ENCODE measurements at regions not wholly inside any gene's neighbourhood (a gene's known extent, or its start where the extent isn't known, plus 50 kb on each side); places are given as distances from the start of the nearest gene placed in this dataset.
"Not testable (repeated sequence)": the region's sequence is repeated elsewhere in the genome, so short reads cannot be mapped to it uniquely, and the experiment has no call there.

DNA sequence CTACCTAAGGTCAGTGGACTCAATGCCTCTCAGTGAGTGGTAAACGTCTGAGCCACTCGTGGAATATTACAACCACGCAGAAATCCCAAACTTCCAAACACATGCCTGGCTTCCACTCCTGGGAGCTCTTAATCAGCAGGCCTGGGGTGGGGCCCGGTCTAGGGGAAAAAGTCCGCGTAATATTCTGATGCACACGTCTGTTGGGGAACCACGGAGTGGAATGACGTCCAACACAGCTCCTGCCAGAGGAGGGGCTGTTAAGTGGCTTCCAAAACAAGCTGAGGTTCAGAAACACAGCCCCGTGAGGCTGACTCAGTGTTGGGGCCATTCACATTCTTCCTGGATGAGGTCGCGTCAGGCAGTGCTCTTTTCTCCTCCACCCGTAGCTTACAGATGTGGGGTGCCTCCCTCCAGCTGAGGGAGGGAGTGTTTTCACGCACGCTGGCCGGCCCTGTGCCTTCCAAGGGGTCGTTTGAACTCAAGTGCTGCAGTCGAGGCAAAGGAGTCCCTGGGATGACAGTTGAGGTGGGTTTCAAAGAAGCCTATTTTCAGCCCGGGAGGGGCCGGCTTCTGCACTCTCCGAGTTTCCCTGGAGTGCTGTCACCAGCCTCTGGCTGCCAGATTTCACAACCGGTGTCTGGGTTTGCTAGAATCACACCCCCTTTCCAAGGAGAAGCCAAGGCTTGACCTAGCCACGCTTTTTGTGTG lies 73.1 kb downstream of the ACKR3 start:
- Histone ChIP-seq H3K9me3 (no peaks in the 10 kb centered on the region), H3K4me1 (ENCODE audit: low read depth) (no peaks in the 10 kb centered on the region), H3K4me3 (no peak overlapping the region), H3K36me3 (ENCODE audit: low read depth) (no peaks in the 10 kb centered on the region)
- TF ChIP-seq, protein P1, sequence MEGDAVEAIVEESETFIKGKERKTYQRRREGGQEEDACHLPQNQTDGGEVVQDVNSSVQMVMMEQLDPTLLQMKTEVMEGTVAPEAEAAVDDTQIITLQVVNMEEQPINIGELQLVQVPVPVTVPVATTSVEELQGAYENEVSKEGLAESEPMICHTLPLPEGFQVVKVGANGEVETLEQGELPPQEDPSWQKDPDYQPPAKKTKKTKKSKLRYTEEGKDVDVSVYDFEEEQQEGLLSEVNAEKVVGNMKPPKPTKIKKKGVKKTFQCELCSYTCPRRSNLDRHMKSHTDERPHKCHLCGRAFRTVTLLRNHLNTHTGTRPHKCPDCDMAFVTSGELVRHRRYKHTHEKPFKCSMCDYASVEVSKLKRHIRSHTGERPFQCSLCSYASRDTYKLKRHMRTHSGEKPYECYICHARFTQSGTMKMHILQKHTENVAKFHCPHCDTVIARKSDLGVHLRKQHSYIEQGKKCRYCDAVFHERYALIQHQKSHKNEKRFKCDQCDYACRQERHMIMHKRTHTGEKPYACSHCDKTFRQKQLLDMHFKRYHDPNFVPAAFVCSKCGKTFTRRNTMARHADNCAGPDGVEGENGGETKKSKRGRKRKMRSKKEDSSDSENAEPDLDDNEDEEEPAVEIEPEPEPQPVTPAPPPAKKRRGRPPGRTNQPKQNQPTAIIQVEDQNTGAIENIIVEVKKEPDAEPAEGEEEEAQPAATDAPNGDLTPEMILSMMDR (IDR thresholded peaks at IDR 0.05), result no peak
- intact Hi-C loops (cut with DNase I, micrococcal nuclease), result no loop called here
- ATAC-seq (peak; percentile 76), DNase-seq (peak; percentile 61 to 74 (median 64))

DNA sequence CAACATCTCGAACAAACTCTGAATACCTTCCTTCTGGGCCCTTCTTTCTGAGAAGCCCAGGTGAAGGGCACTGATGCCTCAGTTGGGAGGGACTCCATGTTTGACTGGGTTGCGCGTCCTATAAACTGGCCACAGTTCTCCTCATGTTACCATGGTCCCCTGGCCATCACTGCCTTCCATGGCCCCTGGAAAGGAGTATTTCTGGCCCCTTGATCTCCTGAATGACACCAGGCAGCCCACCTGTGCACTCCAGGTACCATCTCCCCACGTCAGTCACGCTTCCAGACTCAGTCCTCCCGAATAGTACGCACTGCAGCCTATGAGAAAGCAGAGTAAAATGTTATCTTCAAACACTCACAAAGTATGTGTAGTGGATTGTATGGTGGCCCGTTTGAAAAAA lies 73.9 kb downstream of the ACKR3 start:
- Histone ChIP-seq H3K36me3 (ENCODE audit: low read depth) (no peaks in the 10 kb centered on the region), H3K4me3 (no peak overlapping the region), H3K4me1 (ENCODE audit: low read depth) (no peaks in the 10 kb centered on the region), H3K9me3 (no peaks in the 10 kb centered on the region)
- DNase-seq, result no peak
- TF ChIP-seq, protein P1 (IDR thresholded peaks at IDR 0.05), result no peak
- ATAC-seq, result no peak
- intact Hi-C loops (cut with DNase I, micrococcal nuclease), result no loop called here

DNA sequence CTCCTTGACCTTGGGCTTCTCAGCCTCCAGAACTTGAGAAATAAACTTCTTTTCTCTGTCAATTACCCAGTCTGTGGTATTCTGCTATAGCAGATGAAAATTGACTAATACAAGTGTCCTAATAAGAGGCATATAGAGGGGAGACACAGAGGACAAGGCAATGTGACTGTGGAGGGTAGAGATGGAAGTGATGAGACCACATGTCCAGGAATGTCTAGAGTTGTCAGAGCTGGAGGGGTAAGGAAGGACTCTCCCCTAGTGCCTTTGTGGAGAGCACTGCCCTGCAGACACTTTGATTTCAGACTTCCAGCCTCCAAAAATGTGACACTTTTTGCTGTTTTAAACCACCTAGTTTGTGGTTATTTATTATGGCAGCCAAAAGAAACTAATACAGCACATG lies 74.4 kb downstream of the ACKR3 start:
- intact Hi-C loops (cut with DNase I, micrococcal nuclease), result no loop called here

DNA sequence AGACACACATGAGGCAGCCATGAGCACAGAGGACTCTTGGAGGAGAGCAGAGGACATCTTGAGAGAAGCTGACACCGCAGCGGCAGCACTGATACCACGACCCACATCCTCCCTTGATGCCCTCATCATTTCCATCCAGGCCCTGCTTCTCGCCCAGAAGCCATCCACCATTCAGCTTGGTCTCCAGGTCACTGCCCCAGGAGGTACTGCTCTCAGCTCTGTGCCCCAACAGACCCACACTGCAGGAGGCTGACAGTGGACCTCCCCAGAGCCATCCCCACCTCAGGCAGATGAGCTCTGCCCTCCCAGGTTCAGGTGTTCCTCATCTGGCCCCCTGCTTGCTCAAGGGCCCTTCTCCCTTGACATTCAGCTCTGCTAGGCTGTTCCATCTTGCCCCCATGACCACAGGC lies 74.9 kb downstream of the ACKR3 start:
- DNase-seq (no peak), ATAC-seq (no peak)
- Histone ChIP-seq H3K9me3 (no peaks in the 10 kb centered on the region), H3K36me3 (ENCODE audit: low read depth) (no peaks in the 10 kb centered on the region), H3K4me1 (ENCODE audit: low read depth) (no peaks in the 10 kb centered on the region), H3K4me3 (no peak overlapping the region)
- intact Hi-C loops (cut with DNase I, micrococcal nuclease), result no loop called here
- TF ChIP-seq, protein P1 (IDR thresholded peaks at IDR 0.05), result no peak

More for the DNA sequence above, 74.4 kb downstream of the ACKR3 start:
- H3K4me3 ChIP-seq, result no peak overlapping the region
- H3K36me3 ChIP-seq (ENCODE audit: low read depth), result no peaks in the 10 kb centered on the region
- TF ChIP-seq, protein P1 (IDR thresholded peaks at IDR 0.05), result no peak
- ATAC-seq, result no peak
- H3K9me3 ChIP-seq, result no peaks in the 10 kb centered on the region
- no peak for DNase-seq
- no peaks in the 10 kb centered on the region for H3K4me1 ChIP-seq (ENCODE audit: low read depth)

DNA sequence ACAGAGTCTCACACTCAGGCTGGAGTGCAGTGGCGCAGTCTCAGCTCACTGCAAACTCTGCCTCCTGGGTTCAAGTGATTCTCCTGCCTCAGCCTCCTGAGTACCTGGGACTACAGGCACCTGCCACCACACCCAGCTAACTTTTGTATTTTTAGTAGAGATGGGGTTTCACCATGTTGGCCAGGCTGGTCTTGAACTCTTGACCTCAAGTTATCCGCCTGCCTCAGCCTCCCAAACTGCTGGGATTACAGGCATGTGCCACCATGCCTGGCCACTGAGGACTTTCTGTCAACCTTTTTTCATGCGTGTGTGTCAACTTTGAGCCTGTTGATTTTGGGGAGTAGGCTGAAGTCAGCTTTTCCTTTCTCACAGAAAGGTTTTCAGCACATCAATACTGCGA lies 75.5 kb downstream of the ACKR3 start:
- intact Hi-C loops (cut with DNase I, micrococcal nuclease); H3K9me3 ChIP-seq; ATAC-seq; DNase-seq; H3K4me1 ChIP-seq (ENCODE audit: low read depth); H3K4me3 ChIP-seq; H3K36me3 ChIP-seq (ENCODE audit: low read depth): not testable (repeated sequence)

DNA sequence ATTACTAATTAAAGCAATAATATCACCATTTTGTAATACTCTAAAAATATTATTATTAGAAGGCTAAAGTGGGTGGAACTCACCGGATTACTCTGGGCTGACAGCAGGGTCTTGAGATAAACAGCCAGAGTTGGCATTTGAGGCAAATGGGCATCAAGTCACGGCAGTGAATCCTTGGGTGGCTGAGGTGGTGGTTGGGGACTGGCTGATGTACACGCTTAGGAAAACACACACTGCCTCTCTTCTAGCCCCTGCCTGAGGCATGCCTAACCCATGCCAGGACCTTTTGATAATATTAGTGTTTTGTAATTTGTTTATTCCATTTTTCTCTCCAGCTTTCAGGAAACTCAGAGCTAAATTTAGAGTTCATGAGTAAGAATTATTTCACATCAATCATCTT lies 76.8 kb downstream of the ACKR3 start:
- intact Hi-C loops (cut with DNase I, micrococcal nuclease), result no loop called here
- no peak for ATAC-seq
- no peak for DNase-seq
- Histone ChIP-seq H3K36me3 (ENCODE audit: low read depth) (no peaks in the 10 kb centered on the region), H3K4me1 (ENCODE audit: low read depth) (no peaks in the 10 kb centered on the region), H3K9me3 (no peaks in the 10 kb centered on the region), H3K4me3 (no peak overlapping the region)
- TF ChIP-seq, protein P1 (IDR thresholded peaks at IDR 0.05), result no peak

Data from mucosa of descending colon (tissue), 3 donors.